Hepatocyte (in vitro differentiated cells): ENCODE measurements at regions not wholly inside any gene's neighbourhood (a gene's known extent, or its start where the extent isn't known, plus 50 kb on each side); places are given as distances from the start of the nearest gene placed in this dataset.

Experiments used
- DNase-seq: peaks from one replicate; pipeline ENCODE4 v3.0.0-alpha.2; 2016; ENCODE audit warnings: low spot score
- H2AFZ ChIP-seq: fragments of 200-600 bp; sonication (generic); 2 replicates; pipeline ENCODE4 v1.6.0; 2016; ENCODE audit warnings: antibody characterized with exemption, mild to moderate bottlenecking
- H3K27ac ChIP-seq: fragments of 200-600 bp; sonication (generic); 2 replicates; pipeline ENCODE4 v1.5.1; 2016; ENCODE audit warnings: mild to moderate bottlenecking
- H3K27me3 ChIP-seq: fragments of 200-600 bp; sonication (generic); 2 replicates; pipeline ENCODE4 v1.6.1; 2016
- H3K36me3 ChIP-seq: fragments of 200-600 bp; sonication (generic); replicated peaks from 2 replicates; pipeline ENCODE4 v1.5.1; 2016; ENCODE audit warnings: low read depth; ENCODE audit not compliant: insufficient read depth
- H3K4me1 ChIP-seq: fragments of 200-600 bp; sonication (generic); 2 replicates; pipeline ENCODE4 v1.5.1; 2016; ENCODE audit warnings: mild to moderate bottlenecking, moderate library complexity; ENCODE audit not compliant: insufficient read depth
- H3K4me2 ChIP-seq: fragments of 200-600 bp; sonication (generic); 2 replicates; pipeline ENCODE4 v1.6.0; 2016
- H3K4me3 ChIP-seq: fragments of 200-600 bp; sonication (generic); 2 replicates; pipeline ENCODE4 v1.5.1; 2016; ENCODE audit warnings: mild to moderate bottlenecking
- H3K79me2 ChIP-seq: fragments of 200-600 bp; sonication (generic); 2 replicates; pipeline ENCODE4 v1.6.0; 2017; ENCODE audit warnings: mild to moderate bottlenecking
- H3K9me2 ChIP-seq: fragments of 200-600 bp; sonication (generic); replicated peaks from 2 replicates; pipeline ENCODE4 v1.6.0; 2017; ENCODE audit warnings: mild to moderate bottlenecking; ENCODE audit not compliant: insufficient read depth
- H3K9me3 ChIP-seq: fragments of 200-600 bp; sonication (generic); 2 replicates; pipeline ENCODE4 v1.5.1; 2016; ENCODE audit warnings: low read depth, mild to moderate bottlenecking
- H4K20me1 ChIP-seq: fragments of 200-600 bp; sonication (generic); 2 replicates; pipeline ENCODE4 v1.6.0; 2016; ENCODE audit warnings: mild to moderate bottlenecking; ENCODE audit not compliant: insufficient read depth, poor library complexity, severe bottlenecking
- CTCF ChIP-seq: fragments of 200-600 bp; sonication (generic); IDR thresholded peaks from 2 replicates; pipeline ENCODE4 v1.5.1; 2016; ENCODE audit warnings: antibody characterized with exemption, mild to moderate bottlenecking; ENCODE audit not compliant: poor library complexity
- EZH2 ChIP-seq: fragments of 200-600 bp; sonication (generic); IDR thresholded peaks from 2 replicates; pipeline ENCODE4 v1.6.1; 2016; ENCODE audit warnings: antibody characterized with exemption, mild to moderate bottlenecking, borderline replicate concordance
- EZH2phosphoT487 ChIP-seq: fragments of 200-600 bp; sonication (generic); IDR thresholded peaks from one replicate; pipeline ENCODE4 v1.6.1; 2018; ENCODE audit warnings: antibody characterized with exemption, mild to moderate bottlenecking, low read depth, moderate library complexity; ENCODE audit not compliant: unreplicated experiment, severe bottlenecking
- WGBS: methylation state at CpG from one replicate; pipeline ENCODE4 v1.1.6; 2016; ENCODE audit warnings: low lambda C conversion rate; ENCODE audit errors: missing lambda C conversion rate; 5-methylcytosine and 5-hydroxymethylcytosine counted together

- no peak for DNase-seq
- H3K4me3 ChIP-seq = no peak overlapping the region
- no peaks in the 10 kb centered on the region for H3K4me1 ChIP-seq
- H2AFZ ChIP-seq = no peak overlapping the region
- no peaks in the 10 kb centered on the region for H3K27me3 ChIP-seq
- no peaks in the 10 kb centered on the region for H3K9me2 ChIP-seq
- H3K4me2 ChIP-seq = no peak overlapping the region
- no peaks in the 10 kb centered on the region for H4K20me1 ChIP-seq
- H3K9me3 ChIP-seq = no peaks in the 10 kb centered on the region
- TF ChIP-seq CTCF (no peak), EZH2phosphoT487 (no peak), EZH2 (no peak)
- H3K36me3 ChIP-seq = no peaks in the 10 kb centered on the region
- H3K79me2 ChIP-seq = no peaks in the 10 kb centered on the region
- H3K27ac ChIP-seq = no peak overlapping the region
Observed at GRCh38 chr3:191997093-191997492, 536.1 kb downstream of the PYDC2 start.

DNA sequence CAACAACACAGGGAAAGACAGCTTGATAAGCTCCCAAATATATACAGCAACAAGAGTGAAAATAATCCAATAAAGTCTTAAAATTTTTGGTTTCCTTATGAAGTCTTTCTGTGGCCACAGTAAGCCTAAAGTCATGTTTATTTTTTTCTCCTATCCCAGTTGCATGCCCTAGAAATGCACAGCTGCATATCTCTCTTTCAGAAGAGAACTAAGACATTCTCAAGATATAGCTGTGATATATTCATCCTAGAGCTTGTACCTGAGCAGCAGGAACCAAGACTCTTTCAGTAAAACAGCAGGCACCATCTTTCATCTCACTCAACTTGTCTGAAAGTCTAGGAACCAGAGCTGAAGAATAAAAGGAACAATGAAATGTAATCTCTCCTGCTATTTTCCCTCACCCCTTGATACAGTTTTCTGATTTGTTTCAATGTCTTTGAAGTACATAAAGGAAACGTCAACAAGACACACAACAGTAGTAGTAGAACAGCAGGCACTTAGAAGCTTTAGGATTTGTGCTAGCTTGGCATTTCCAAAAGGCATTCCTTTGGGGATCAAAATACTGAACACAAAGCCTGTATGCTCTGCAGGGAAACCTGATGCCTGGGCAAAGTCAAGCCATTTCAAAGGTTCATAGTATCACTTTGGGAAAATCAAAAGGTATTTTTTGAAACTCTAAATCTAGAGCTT is 536.8 kb downstream of the PYDC2 start:
- Histone ChIP-seq H3K9me2 (no peaks in the 10 kb centered on the region), H3K27ac (no peak overlapping the region), H2AFZ (no peak overlapping the region), H4K20me1 (no peaks in the 10 kb centered on the region), H3K4me2 (no peak overlapping the region), H3K4me1 (no peaks in the 10 kb centered on the region), H3K27me3 (no peaks in the 10 kb centered on the region), H3K36me3 (no peaks in the 10 kb centered on the region), H3K79me2 (no peaks in the 10 kb centered on the region), H3K9me3 (no peaks in the 10 kb centered on the region), H3K4me3 (no peak overlapping the region)
- no peak for DNase-seq
- WGBS = 56% methylated on average over 1 of the region's 1 CpG
- TF ChIP-seq EZH2phosphoT487 = no peak
- TF ChIP-seq EZH2 = no peak
- TF ChIP-seq CTCF = no peak

- Histone ChIP-seq H3K4me3 (no peak overlapping the region), H3K27ac (no peak overlapping the region), H3K36me3 (no peaks in the 10 kb centered on the region), H3K79me2 (no peaks in the 10 kb centered on the region), H3K4me1 (no peaks in the 10 kb centered on the region), H3K9me2 (no peaks in the 10 kb centered on the region), H2AFZ (no peak overlapping the region), H3K27me3 (no peaks in the 10 kb centered on the region), H4K20me1 (no peaks in the 10 kb centered on the region), H3K4me2 (no peak overlapping the region), H3K9me3 (no peaks in the 10 kb centered on the region)
- no peak for TF ChIP-seq EZH2phosphoT487
- no peak for TF ChIP-seq CTCF
- TF ChIP-seq EZH2 = no peak
- WGBS = 50% methylated on average over 2 of the region's 2 CpGs
- no peak for DNase-seq
Observed at GRCh38 chr3:192001218-192001617, 540.3 kb downstream of the PYDC2 start.

- no peaks in the 10 kb centered on the region for H3K27me3 ChIP-seq
- WGBS = 26% methylated on average over 1 of the region's 1 CpG
- H3K79me2 ChIP-seq = no peaks in the 10 kb centered on the region
- H3K27ac ChIP-seq = no peak overlapping the region
- no peak overlapping the region for H2AFZ ChIP-seq
- H3K9me3 ChIP-seq = no peaks in the 10 kb centered on the region
- H3K36me3 ChIP-seq = no peaks in the 10 kb centered on the region
- H3K4me2 ChIP-seq = no peak overlapping the region
- TF ChIP-seq CTCF (no peak), EZH2 (no peak), EZH2phosphoT487 (no peak)
- DNase-seq = no peak
- no peaks in the 10 kb centered on the region for H4K20me1 ChIP-seq
- H3K9me2 ChIP-seq = no peaks in the 10 kb centered on the region
- H3K4me3 ChIP-seq = no peak overlapping the region
- H3K4me1 ChIP-seq = no peaks in the 10 kb centered on the region
Observed at GRCh38 chr3:192005989-192006388, 545.0 kb downstream of the PYDC2 start.
